Frontal cortex (tissue), 3 donors: ENCODE measurements at regions not wholly inside any gene's neighbourhood (a gene's known extent, or its start where the extent isn't known, plus 50 kb on each side); places are given as distances from the start of the nearest gene placed in this dataset.
"Not testable (repeated sequence)": the region's sequence is repeated elsewhere in the genome, so short reads cannot be mapped to it uniquely, and the experiment has no call there.

Experiments
- DNase-seq, 2 donors: peaks; one replicate each; pipeline ENCODE4 v3.0.0; 2012; ENCODE audit warnings: low spot score in 2 of 2
- FAIRE-seq: peaks from 2 replicates; lab custom pipeline; 2012; peaks lifted over from hg19 to GRCh38; lab: Jason Lieb, UNC
- donor health status: control.
- donor health status: control.
- donor health status: control.

DNA sequence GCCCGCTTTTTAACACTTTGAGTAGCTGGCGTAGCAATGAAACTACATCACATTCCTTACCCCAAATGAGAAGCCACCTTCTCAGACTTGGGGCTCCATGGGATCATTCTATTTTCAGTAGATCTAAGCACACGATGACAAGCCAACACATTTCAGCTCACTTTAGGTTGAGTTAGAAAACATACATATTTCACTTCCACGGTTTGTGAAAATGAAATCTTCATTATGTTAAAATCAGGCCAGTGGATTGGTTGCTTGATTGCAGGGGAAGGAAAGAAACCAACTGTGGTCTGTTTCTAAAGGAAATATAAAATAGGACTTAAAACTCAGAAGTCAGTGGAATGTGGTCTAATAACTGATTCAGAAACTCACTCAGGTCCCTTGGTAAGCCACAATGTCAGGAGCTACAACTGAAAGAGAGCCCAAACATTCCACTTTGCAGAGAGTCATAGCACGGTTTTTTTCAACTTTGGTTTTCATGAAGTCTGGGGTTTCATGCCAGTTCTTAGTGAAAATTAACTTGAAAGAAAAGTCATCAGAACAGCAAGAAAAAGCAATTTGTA is 82.3 kb upstream of the TIAM1 start:
- DNase-seq (no peak), FAIRE-seq (no peak)

GRCh38 chr21:31425138-31425537 is 81.1 kb upstream of the TIAM1 start:
- DNase-seq, result no peak
- FAIRE-seq, result no peak

DNA sequence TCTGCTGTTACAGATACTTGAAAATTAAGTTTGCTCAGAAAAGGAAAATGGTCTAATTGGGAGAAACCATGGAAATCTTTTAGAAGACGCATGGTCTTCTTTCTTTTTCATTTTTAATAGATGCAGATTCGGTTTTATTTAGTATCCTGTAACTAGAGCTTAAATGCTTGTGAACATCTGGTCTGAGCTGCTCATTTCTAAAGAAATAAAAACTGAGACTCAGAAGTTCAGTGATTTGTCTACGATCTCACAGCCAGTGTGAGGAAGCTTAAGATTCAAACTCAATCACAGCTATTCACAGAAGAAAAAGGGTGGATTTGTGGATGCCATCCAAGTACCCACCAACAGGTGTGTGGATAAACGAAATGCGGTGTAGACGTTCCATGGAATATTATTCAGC is 80.0 kb upstream of the TIAM1 start:
- FAIRE-seq, result no peak

DNA sequence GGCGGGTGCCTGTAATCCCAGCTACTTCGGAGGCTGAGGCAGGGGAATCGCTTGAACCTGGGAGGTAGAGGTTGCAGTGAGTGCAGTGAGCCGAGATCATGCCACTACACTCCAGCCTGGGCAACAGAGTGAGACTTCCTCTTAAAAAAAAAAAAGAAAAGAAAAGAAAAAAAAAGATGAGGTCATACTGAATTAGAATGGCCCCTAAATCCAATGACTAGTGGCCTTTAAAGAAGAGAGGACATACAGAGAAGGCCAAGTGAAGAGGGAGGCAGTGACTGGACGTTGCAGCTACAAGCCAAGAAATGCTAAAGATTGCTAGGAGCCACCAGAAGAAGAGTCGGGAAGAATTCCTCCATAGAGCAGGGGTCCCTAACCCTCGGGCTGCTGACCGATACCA is 76.9 kb upstream of the TIAM1 start:
- no peak for DNase-seq
- no peak for FAIRE-seq

More for the DNA sequence above, 80.0 kb upstream of the TIAM1 start:
- no peak for DNase-seq

DNA sequence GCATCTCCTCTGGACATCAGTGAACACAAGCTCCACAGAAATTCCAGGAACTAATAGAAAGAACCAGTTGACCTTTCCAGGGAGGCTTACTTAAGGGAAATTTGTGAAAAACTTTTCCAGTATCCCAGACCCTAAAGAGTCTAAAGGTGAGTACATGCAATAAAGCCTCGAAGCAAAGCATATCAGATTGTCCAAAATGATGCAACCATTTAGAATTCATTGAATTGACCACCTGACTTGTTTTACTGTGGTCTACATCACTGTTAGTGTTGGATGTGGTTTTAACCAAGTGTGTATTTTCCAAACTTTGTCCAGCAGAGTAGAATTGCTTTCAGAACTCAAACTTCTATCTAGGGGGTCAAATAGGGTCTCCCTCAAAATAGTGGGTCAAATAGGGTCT is 76.3 kb upstream of the TIAM1 start:
- DNase-seq, result no peak
- no peak for FAIRE-seq

GRCh38 chr21:31418377-31419001 is 74.4 kb upstream of the TIAM1 start:
- DNase-seq, result no peak
- FAIRE-seq, result no peak

GRCh38 chr21:31417214-31417613 is 73.2 kb upstream of the TIAM1 start:
- not testable (repeated sequence) for DNase-seq, FAIRE-seq

- FAIRE-seq (no peak), DNase-seq (no peak)
Observed at GRCh38 chr21:31416465-31416864, 72.4 kb upstream of the TIAM1 start.

GRCh38 chr21:31414263-31415000 is 70.4 kb upstream of the TIAM1 start:
- no peak for FAIRE-seq
- DNase-seq, result no peak

- FAIRE-seq (no peak), DNase-seq (no peak)
Observed at GRCh38 chr21:31413698-31414097, 69.6 kb upstream of the TIAM1 start.

- DNase-seq, result no peak
Observed at GRCh38 chr21:31410499-31411131, 66.6 kb upstream of the TIAM1 start.

DNA sequence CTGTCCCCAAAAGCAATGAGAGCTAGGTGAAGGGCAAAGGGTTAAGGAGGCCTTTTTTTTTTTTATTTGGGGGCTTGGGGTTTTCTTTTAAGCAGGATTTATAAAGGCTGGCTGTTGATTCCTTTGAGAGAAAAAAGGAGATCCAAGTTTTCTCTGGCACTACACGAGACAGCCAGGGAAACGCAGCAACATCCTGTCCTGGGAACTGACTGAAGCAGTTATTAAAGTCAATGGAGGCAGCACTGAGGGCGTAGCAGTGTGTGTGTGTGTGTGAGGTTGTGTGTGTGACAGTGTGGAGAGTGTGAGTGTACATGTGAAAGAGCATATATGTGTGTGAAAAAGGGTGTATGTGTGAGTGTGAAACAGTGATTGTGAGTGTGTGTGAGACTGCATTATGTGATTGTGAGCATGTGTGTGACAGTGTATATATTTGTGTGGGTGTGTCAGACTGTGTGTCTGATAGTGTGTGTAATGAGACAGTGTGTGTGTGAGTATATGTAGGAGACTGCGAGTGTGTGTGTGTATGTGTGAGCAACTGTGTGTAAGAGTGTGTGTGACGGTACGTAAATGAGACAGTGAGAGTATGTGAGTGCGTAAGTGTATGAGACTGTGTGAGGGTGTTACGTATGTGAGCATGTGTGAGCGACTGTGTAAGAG is 65.9 kb upstream of the TIAM1 start:
- FAIRE-seq, result no peak
- DNase-seq, result no peak

More at GRCh38 chr21:31410499-31411131, 66.6 kb upstream of the TIAM1 start:
- FAIRE-seq, result no peak

- FAIRE-seq (no peak), DNase-seq (no peak)
Observed at GRCh38 chr21:31408301-31409088, 64.4 kb upstream of the TIAM1 start.

GRCh38 chr21:31406510-31406909 is 62.4 kb upstream of the TIAM1 start:
- FAIRE-seq, result no peak

GRCh38 chr21:31405604-31406003 is 61.5 kb upstream of the TIAM1 start:
- FAIRE-seq (no peak), DNase-seq (no peak)

More at GRCh38 chr21:31406510-31406909, 62.4 kb upstream of the TIAM1 start:
- DNase-seq, result no peak

- no peak for DNase-seq
Observed at GRCh38 chr21:31403596-31404333, 59.7 kb upstream of the TIAM1 start.

GRCh38 chr21:31399591-31399990 is 55.5 kb upstream of the TIAM1 start:
- FAIRE-seq, result no peak
- no peak for DNase-seq

More at GRCh38 chr21:31403596-31404333, 59.7 kb upstream of the TIAM1 start:
- no peak for FAIRE-seq

GRCh38 chr21:31398574-31398973 is 54.5 kb upstream of the TIAM1 start:
- FAIRE-seq (no peak), DNase-seq (no peak)

- no peak for DNase-seq
Observed at GRCh38 chr21:31397939-31398338, 53.9 kb upstream of the TIAM1 start.

More at GRCh38 chr21:31397939-31398338, 53.9 kb upstream of the TIAM1 start:
- no peak for FAIRE-seq
